ENCODE measurements at regions not wholly inside any gene's neighbourhood (a gene's known extent, or its start where the extent isn't known, plus 50 kb on each side); places are given as distances from the start of the nearest gene placed in this dataset.
"Not testable (repeated sequence)": the region's sequence is repeated elsewhere in the genome, so short reads cannot be mapped to it uniquely, and the experiment has no call there.

GRCh38 chr3:20904671-20905070, 718.7 kb upstream of the SGO1 start:
- no peak for DNase-seq

DNA sequence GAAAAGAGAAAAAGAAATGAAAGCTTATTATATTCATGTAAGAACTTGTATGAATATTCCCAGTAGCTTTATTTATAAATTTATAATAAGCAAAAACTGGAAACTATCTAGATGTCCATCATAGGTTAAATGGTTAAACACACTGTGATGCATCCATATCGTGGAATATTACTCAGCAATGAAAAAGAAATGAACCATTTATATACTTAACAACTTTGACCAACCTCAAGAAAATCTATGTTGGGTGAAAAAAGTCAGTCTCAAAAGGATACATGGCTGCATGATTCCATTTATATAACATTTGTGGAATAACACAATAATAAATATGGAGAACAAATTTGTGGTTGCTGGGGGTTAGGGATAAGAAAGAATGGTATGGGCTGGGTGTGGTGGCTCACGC, 713.0 kb upstream of the SGO1 start:
- DNase-seq = no peak

DNA sequence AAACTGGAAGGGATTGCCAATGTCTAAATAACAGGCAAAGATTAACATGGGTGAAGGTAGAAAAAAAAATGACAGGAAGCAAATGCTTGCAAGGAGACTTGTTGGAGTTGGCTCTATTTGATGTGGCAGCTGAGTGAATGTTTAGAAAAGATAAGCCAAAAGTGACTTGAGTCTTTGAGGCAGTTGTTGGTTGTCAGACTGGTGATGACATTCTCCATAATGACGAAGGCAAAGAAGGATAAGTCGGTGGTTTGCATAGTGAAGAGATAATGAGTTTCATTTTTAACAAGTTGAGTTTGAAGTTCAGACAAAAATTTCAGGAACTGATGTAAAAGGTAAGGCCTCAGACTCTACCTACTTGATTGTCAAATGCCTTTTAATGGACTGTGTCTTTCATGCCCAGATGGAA, 704.1 kb upstream of the SGO1 start:
- DNase-seq = no peak

- no peak for DNase-seq
These were observed 692.7 kb upstream of the SGO1 start for GRCh38 chr3:20878691-20879090.

- no peak for DNase-seq
These were observed 687.2 kb upstream of the SGO1 start for GRCh38 chr3:20873235-20873634.

DNA sequence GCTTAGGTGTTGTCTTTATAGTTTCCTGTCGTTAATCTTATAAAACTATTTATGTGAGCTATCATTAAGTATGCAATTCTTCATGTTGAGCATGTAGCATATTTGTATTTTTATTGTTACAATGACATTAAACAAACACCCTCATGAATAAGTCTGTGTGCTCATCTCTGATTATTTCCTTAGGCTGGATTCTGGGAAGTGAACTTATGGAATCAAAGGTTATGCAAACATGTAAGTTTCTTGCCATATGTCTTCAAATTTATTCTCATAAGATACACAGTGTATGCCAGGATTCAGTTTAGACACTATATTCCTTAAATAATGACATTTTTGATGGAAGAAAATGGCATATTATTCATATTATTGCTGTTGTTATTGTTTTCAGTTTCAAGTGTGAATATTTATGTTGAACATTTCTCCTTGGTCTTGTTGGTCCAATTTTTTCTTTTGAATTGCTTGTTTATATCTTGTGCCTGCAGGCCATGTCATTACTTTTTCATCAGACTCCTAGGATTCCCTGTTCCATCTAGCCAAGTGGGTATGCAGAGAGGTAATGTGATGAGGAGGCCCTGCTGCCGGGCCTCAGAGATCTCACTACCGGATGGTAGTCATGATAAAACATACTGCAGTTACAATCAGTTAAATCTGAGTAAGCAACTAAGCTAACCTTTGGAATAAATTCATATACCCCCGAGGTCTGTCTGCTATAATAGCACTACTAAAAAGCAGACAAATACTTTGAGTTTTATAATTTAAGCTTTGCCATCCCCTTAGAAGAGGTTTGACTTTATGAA, 684.3 kb upstream of the SGO1 start:
- no peak for DNase-seq

GRCh38 chr3:20865803-20866202, 679.8 kb upstream of the SGO1 start:
- no peak for DNase-seq

- no peak for DNase-seq
These were observed 675.4 kb upstream of the SGO1 start for GRCh38 chr3:20861454-20861853.

DNA sequence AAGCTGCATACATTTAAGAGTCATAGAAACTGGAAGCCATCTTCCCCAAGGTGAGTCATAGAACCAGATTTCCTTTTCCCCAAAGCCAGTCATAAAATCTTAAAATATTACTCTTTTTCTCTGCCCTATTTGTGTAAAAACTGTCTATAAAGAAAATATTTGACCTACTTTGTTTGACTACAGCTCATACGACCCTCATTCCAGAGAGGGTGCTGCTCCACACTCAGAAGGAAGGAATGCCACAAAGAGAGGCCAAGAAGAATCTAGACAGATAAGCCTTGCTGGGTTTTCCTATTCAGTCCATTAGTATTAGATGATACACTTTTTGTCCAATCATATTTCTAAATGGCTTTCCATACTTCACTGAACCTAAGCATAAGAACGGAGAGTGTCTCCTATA, 671.6 kb upstream of the SGO1 start:
- DNase-seq = no peak

GRCh38 chr3:20853890-20854289, 667.9 kb upstream of the SGO1 start:
- no peak for DNase-seq

GRCh38 chr3:20852712-20853111, 666.7 kb upstream of the SGO1 start:
- DNase-seq = no peak

GRCh38 chr3:20849975-20850374, 664.0 kb upstream of the SGO1 start:
- no peak for DNase-seq

- DNase-seq = no peak
These were observed 660.8 kb upstream of the SGO1 start for GRCh38 chr3:20846832-20847231.

DNA sequence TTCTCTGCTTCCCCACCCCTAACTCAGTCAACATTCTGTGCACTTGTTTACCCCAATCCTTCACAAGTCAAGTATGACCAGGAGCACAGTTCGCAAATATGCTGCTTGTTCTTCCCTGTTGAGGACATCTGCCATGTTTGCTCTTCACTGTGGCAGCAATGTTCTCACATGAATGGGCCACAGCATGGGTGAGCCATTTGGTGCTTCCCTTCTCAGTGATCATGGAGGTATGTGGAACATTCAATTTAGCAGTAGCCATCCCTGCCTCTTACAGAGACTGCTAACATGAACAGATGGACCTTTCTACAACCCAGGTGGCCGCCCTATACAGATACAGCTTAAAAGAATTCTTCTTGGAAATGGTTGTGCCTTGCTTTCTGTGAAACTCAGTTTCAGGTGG, 660.1 kb upstream of the SGO1 start:
- no peak for DNase-seq

DNA sequence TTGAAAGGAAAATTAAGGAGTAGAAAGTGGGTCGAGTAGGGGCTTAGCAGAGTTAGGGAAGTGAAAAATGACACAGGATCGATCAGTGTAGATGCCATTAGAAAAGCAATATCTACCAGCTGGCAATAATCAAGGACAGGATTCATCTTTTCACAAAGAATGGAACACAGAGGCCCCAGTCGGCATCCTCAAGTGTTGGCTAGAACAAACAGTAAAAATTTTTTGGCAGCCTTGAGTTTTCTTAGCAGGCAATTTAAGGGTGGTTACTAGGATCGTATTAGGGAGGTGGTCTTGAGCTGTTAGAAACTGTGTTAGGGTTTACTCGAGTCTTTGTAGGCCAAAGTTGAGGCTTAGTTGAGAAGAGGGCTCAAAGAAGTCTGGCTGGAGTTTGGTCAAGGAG, 658.8 kb upstream of the SGO1 start:
- DNase-seq = no peak

DNA sequence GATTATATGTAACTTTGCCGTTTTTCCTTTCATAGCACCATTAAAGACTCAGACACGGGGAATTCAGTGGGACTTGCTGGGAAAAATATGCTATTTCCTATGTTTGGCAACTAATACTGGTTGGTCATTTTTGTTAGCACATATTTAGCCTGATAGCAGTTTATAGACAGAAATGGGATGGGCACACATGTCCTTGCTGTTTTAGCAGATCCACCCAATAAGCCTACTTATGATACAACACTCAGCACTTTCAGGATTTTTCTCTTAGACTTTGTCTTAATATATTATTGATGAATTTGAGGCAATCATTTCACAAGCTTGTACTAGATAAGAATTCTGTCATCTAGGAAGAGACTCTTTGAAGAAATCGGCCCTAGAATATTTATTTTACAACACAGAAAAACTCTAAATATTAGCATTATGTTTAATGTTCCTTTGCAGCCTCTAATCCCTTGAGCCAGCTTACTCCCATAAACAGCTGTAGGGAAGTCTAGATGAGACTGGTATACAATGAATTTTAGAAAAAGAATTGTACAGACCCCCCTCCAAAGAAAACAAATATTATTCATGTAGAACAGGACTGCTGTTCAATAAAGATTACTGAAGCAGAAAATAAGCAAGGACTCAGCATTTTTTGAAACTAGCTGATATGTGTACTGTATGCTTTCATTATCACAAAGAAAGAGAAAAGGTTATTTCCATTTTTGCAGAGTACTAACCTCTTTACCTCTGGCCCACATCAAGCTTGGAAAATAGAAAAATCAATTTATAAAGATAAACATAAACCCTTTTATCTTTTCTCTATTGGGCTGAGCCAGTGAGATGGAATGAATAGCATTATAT, 656.8 kb upstream of the SGO1 start:
- DNase-seq = no peak

GRCh38 chr3:20842002-20842401, 656.0 kb upstream of the SGO1 start:
- DNase-seq = no peak

DNA sequence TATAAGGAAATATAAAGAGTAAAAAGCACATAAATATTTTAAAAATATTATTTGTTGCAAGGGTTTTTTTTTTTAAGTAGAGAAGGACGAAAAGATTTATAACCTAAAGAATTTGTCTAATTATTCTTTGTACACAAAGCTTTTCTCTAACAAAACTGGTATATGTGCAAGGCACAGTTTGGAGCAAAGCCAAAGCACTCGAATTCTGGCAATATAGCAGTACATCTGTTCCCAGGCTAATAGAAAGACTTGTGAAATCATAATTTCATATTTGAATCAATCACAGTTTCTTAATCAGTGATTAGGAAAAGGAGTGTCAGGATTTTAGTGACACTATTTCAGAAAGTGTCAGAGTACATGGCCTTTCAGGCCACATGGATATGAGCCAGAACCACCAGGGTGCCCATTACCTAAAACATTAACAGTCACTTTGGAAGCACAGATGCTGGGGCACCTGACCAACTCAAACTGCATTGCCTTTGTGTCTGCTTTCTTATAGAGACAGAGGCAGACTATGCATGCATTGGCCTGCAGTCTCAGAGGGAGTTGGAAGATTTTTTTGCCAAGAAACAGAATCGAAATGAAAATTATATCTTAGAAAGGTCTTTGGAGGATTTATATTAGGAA, 651.8 kb upstream of the SGO1 start:
- DNase-seq = no peak

DNA sequence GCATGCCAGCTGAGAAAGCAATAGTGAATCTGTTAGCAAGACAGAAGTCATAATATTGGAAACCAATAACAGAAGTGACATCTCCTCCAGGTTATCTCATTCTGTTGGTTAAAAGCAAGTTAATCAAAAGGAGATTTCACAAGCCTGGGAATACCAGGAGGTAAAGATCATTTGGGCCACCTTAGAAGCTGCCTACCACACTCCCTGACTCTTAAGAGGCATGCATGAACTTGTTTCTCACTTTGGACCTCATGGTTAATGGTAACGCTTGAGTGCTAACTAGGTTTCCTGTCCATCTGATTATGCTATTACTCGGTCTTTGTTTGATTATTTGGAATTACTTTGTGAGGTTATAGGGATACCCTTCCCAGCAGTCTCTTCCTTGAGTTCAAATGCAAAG, 650.8 kb upstream of the SGO1 start:
- no peak for DNase-seq

GRCh38 chr3:20832963-20833362, 647.0 kb upstream of the SGO1 start:
- no peak for DNase-seq

GRCh38 chr3:20822251-20822650, 636.2 kb upstream of the SGO1 start:
- no peak for DNase-seq

- DNase-seq = not testable (repeated sequence)
These were observed 634.9 kb upstream of the SGO1 start for GRCh38 chr3:20820872-20821271.

DNA sequence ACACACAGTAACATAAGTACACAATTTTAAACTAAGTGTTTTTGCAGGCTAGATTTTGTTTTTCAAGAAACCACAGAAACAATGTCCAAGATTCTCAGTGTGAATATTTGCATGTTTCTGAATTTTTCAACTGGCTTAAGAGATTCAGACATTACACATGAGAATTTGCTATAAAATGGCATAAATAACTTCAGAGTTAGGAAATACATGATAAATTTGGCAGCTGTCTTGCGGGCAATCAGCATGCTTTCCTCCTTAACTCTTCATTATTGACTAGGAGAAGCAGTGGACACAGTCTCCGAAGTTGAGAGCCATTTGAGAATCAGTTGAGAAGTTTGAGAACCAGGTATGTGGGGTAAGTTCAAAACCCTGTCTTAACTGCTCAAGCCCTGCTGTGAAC, 625.6 kb upstream of the SGO1 start:
- no peak for DNase-seq

DNA sequence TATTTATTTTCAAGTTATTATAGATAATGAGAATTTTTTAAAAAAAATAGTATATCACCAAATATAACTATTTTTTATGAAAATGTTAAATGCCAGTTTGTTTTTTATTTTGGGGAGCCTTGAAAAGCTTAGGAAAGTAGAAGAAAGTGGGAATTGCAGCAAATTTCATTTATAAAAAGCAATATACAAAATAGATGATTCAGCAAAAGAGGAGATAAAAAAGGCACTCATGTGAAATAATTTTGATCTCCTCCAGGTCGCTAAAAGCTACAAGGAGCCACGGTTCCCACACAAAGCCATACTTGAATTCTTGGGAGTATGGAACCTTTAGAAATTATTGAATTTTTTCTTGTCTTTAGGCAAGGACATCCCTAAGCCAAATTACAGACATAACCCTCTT, 625.0 kb upstream of the SGO1 start:
- no peak for DNase-seq

All from NCI-H2227 treated with DMSO at 0.1 percent for 48 hours (cell line).